ENCODE measurements at regions not wholly inside any gene's neighbourhood (a gene's known extent, or its start where the extent isn't known, plus 50 kb on each side); places are given as distances from the start of the nearest gene placed in this dataset.

DNA sequence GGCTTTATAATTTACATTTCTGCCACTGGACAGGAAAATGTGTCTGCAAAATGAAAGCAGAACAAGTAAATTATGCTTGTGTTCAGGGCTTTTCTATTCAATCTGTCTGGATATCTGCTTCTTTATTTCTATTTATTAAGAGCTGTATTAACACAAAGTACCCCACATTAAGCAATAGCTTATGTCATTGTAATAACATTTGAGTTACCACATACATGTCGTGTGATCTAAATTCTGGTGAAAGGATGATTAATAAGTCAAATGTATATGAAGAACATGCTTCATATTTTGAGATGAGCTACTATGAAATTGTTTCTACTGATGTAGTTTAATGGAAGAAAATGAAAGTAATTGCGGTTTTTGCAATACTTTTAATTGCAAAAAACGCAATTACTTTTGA, 238.2 kb downstream of the KCNJ2 start:
- no peak for TF ChIP-seq POLR2AphosphoS5 (IDR thresholded peaks at IDR 0.05)
- TF ChIP-seq EP300 (IDR thresholded peaks at IDR 0.05) = no peak
- TF ChIP-seq POLR2A (IDR thresholded peaks at IDR 0.05) = no peak
- TF ChIP-seq, protein P1, sequence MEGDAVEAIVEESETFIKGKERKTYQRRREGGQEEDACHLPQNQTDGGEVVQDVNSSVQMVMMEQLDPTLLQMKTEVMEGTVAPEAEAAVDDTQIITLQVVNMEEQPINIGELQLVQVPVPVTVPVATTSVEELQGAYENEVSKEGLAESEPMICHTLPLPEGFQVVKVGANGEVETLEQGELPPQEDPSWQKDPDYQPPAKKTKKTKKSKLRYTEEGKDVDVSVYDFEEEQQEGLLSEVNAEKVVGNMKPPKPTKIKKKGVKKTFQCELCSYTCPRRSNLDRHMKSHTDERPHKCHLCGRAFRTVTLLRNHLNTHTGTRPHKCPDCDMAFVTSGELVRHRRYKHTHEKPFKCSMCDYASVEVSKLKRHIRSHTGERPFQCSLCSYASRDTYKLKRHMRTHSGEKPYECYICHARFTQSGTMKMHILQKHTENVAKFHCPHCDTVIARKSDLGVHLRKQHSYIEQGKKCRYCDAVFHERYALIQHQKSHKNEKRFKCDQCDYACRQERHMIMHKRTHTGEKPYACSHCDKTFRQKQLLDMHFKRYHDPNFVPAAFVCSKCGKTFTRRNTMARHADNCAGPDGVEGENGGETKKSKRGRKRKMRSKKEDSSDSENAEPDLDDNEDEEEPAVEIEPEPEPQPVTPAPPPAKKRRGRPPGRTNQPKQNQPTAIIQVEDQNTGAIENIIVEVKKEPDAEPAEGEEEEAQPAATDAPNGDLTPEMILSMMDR (IDR thresholded peaks at IDR 0.05) = no peak
- H3K9me3 ChIP-seq = no peaks in the 10 kb centered on the region
- DNase-seq (ENCODE audit: low spot score in 2 of 2) = no peak
- H3K27ac ChIP-seq = no peak overlapping the region
- H3K4me3 ChIP-seq = no peak overlapping the region
- no peaks in the 10 kb centered on the region for H3K36me3 ChIP-seq
- WGBS = 46% methylated on average over 3 of the region's 3 CpGs
- H3K27me3 ChIP-seq = no peaks in the 10 kb centered on the region
- no peaks in the 10 kb centered on the region for H3K4me1 ChIP-seq

DNA sequence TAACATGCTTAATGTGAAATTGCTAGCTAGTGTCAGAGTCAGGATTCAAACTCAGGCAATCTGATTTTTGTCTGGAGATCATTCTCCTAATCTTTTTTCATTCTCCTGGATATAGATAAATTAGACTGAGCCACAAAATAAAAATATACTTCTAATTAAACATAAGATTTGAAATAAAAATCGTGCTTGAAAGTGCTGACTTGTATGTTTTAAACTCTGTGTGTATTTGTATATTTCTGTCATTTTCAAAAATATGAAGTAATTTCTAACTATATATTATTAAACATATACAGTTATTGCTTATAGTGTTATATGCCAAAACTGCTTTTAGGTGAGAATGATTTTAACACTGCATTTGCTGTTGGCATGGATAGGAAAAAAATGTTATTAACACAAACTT, 239.4 kb downstream of the KCNJ2 start:
- DNase-seq (ENCODE audit: low spot score in 2 of 2) = no peak
- Histone ChIP-seq H3K4me1 (no peaks in the 10 kb centered on the region), H3K36me3 (no peaks in the 10 kb centered on the region), H3K27ac (no peak overlapping the region), H3K27me3 (no peaks in the 10 kb centered on the region), H3K9me3 (no peaks in the 10 kb centered on the region), H3K4me3 (no peak overlapping the region)
- TF ChIP-seq EP300 (IDR thresholded peaks at IDR 0.05) = no peak
- no peak for TF ChIP-seq POLR2A (IDR thresholded peaks at IDR 0.05)
- WGBS = 82% methylated on average over 1 of the region's 1 CpG

DNA sequence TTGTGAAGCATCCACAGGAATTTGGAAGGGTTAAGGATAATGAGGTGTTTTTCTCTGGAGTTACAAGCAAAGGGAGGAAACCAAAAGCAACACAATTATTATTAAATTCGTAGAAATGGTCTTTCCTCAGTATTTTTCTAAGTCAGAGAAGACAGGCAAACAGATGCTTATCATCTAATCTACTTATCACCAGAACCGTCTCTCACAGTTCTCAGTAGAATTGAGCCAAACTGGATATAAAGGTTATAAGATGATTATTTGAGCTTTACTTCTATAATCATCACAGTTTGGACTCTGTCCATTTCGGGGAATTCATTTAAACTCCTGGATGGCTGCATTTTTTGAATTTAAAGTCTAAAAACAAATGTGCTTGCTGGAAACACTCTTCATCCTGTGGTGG, 245.0 kb downstream of the KCNJ2 start:
- Histone ChIP-seq H3K4me1 (no peaks in the 10 kb centered on the region), H3K27me3 (no peaks in the 10 kb centered on the region), H3K4me3 (no peak overlapping the region), H3K9me3 (no peaks in the 10 kb centered on the region), H3K36me3 (no peaks in the 10 kb centered on the region), H3K27ac (no peak overlapping the region)
- no peak for DNase-seq (ENCODE audit: low spot score in 2 of 2)
- 45% methylated on average over 3 of the region's 3 CpGs for WGBS
- no peak for TF ChIP-seq POLR2AphosphoS5 (IDR thresholded peaks at IDR 0.05)
- no peak for TF ChIP-seq POLR2A (IDR thresholded peaks at IDR 0.05)
- TF ChIP-seq EP300 (IDR thresholded peaks at IDR 0.05) = no peak
- TF ChIP-seq, protein P1 (IDR thresholded peaks at IDR 0.05) = no peak

DNA sequence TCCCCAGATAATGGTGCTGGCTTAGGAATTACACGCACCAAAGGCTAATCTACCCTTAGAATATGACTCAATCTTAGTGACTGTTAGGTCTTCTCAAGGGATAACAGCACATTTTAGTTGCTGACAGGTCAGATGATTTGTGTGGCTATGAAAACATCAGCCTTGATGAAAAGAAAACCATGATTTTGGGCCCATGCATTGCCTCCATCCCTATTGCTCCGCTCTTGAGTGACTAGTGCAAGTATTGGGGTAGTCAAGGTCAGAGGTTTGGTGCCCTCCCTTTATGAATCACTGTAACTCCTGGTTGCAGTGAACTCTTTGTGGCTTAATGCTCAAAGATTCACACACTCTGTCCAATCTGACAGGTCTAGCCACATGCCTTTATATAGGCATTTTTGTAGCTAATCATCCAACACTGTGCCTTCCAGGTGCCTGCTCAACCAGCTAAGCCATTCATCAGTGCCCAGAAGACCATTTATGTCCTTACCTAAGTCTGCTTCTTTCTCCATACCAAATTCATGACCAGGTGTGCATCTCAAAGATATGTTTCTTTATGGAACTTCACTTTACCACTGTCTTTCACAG, 251.6 kb downstream of the KCNJ2 start:
- Histone ChIP-seq H3K4me3 (no peak overlapping the region), H3K9me3 (no peaks in the 10 kb centered on the region), H3K27me3 (no peaks in the 10 kb centered on the region), H3K4me1 (peaks cover 2% of the 10 kb centered on the region), H3K36me3 (no peaks in the 10 kb centered on the region), H3K27ac (no peak overlapping the region)
- TF ChIP-seq POLR2A (IDR thresholded peaks at IDR 0.05) (no peak), POLR2AphosphoS5 (IDR thresholded peaks at IDR 0.05) (no peak), EP300 (IDR thresholded peaks at IDR 0.05) (no peak)
- TF ChIP-seq, protein P1 (IDR thresholded peaks at IDR 0.05) = no peak
- WGBS = 98% methylated on average over 2 of the region's 2 CpGs
- no peak for DNase-seq (ENCODE audit: low spot score in 2 of 2)

DNA sequence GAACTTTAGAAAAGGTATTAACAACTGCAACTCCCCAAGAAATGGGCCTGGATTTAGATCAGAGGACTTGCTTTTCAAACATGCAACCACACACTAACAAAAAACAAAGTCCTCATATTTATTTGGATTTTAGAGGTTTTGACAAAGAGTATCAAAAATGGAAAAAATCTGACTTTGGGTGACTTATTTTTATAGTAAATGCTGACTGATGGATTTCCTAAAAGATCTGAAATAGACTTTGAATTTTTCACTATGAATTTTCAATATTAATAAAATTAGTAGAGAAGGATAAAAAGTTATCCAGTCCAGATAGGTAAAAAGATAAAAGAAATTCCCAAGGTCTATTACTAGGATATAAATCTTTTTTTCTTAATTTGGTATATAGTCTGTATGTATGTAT, 253.5 kb downstream of the KCNJ2 start:
- H3K9me3 ChIP-seq = no peaks in the 10 kb centered on the region
- H3K27ac ChIP-seq = no peak overlapping the region
- H3K4me1 ChIP-seq = peaks cover 2% of the 10 kb centered on the region
- TF ChIP-seq POLR2A (IDR thresholded peaks at IDR 0.05) = no peak
- no peak for TF ChIP-seq EP300 (IDR thresholded peaks at IDR 0.05)
- TF ChIP-seq, protein P1 (IDR thresholded peaks at IDR 0.05) = no peak
- no peak for TF ChIP-seq POLR2AphosphoS5 (IDR thresholded peaks at IDR 0.05)
- DNase-seq (ENCODE audit: low spot score in 2 of 2) = no peak
- no peaks in the 10 kb centered on the region for H3K36me3 ChIP-seq
- H3K4me3 ChIP-seq = no peak overlapping the region
- H3K27me3 ChIP-seq = no peaks in the 10 kb centered on the region

DNA sequence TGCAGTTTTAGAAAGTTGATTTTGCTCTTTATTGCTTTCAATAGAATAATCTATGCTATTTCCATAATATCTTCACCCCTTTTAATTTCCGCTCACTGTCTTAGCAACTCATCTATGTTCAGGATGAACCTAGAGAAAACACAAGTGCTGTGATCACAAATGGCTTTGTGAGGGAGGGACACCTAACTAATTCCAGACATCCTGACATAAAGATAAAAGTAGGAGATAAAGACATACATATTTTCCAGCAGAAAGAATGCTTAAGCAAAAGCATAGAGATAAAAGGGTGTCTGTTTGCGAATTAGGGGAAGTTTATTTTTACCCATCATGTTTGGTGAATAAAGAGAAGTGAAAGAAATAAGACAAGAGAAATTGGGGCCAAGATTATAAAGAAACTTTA, 254.2 kb downstream of the KCNJ2 start:
- no peak overlapping the region for H3K4me3 ChIP-seq
- peaks cover 2% of the 10 kb centered on the region for H3K4me1 ChIP-seq
- H3K27ac ChIP-seq = no peak overlapping the region
- no peaks in the 10 kb centered on the region for H3K9me3 ChIP-seq
- WGBS = 69% methylated on average over 2 of the region's 2 CpGs
- H3K36me3 ChIP-seq = no peaks in the 10 kb centered on the region
- no peak for TF ChIP-seq POLR2A (IDR thresholded peaks at IDR 0.05)
- TF ChIP-seq, protein P1 (IDR thresholded peaks at IDR 0.05) = no peak
- TF ChIP-seq POLR2AphosphoS5 (IDR thresholded peaks at IDR 0.05) = no peak
- TF ChIP-seq EP300 (IDR thresholded peaks at IDR 0.05) = no peak
- H3K27me3 ChIP-seq = no peaks in the 10 kb centered on the region
- no peak for DNase-seq (ENCODE audit: low spot score in 2 of 2)
